ENCODE measurements at regions not wholly inside any gene's neighbourhood (a gene's known extent, or its start where the extent isn't known, plus 50 kb on each side); places are given as distances from the start of the nearest gene placed in this dataset.

DNA sequence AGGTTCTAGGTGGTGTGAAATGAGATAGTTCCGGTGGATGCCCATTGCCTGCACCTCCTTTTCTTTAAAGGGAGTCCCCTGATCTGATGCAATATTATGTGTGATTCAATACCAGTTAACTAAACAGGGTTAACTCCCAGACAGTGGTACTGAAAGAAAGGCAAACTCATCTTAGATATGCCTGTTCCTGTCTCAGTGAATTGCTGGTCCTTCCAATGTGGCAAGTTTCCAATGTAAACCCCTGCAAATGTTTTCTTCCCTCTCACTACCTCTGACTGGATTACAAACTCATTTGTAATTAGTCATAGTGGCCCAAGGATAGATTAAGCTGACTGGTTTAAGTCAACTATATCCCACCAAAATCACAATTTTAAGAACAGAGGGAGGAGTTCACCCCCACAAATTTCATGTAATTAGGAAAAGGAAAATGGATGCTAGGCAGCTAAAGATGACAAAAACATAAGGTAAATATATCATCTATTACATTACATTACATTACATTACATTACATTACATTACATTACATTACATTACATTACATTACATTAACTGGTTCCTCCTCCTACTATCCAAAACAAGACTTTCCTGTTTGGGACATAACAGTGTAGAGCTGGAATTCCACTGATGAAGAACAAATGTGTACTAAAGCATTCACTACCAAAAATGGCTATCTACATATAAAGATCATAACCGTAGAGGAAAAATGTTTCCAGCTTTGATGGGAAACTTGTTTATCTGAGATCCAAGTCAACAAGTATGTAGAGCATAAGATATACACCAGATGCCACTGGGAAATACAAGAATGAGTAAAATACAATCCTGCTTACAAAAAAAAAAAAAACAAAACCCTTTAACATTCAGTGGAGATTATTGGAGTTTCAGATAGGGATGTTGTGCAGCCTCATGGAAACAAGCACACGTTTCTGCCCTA lies 121.5 kb upstream of the SNX2 start:
- Histone ChIP-seq H3K4me3 (no peak overlapping the region), H3K27me3 (no peaks in the 10 kb centered on the region), H3K36me3 (no peaks in the 10 kb centered on the region), H3K4me1 (ENCODE audit: low read depth) (no peaks in the 10 kb centered on the region), H3K27ac (no peak overlapping the region), H3K9me3 (ENCODE audit: low read depth) (no peaks in the 10 kb centered on the region)
- TF ChIP-seq, protein P1, sequence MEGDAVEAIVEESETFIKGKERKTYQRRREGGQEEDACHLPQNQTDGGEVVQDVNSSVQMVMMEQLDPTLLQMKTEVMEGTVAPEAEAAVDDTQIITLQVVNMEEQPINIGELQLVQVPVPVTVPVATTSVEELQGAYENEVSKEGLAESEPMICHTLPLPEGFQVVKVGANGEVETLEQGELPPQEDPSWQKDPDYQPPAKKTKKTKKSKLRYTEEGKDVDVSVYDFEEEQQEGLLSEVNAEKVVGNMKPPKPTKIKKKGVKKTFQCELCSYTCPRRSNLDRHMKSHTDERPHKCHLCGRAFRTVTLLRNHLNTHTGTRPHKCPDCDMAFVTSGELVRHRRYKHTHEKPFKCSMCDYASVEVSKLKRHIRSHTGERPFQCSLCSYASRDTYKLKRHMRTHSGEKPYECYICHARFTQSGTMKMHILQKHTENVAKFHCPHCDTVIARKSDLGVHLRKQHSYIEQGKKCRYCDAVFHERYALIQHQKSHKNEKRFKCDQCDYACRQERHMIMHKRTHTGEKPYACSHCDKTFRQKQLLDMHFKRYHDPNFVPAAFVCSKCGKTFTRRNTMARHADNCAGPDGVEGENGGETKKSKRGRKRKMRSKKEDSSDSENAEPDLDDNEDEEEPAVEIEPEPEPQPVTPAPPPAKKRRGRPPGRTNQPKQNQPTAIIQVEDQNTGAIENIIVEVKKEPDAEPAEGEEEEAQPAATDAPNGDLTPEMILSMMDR (IDR thresholded peaks at IDR 0.05; ENCODE audit: low read depth, low read length), result no peak
- DNase-seq (ENCODE audit: low read depth in 1 of 2, low spot score in 1 of 2), result peak in 1 of 2 donors; percentile 64

DNA sequence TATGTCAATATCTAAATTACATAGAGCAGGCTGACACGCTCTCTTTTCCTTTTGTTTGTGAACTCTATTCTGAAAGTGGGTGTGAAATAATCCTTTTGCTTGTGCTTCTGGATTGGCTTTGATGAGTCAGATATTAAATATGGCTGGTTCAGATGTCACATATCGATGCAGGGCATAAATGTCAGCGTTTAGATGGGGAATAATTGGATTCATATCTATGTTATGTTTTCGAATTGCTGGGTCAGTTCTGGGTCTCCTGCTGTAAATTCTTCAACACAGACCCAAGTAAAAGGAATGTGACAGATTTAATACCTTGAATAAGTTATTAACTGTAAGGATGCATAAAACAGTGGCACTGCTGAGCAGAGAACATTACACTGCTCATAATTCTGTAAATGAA lies 118.7 kb upstream of the SNX2 start:
- H3K4me1 ChIP-seq (ENCODE audit: low read depth), result no peaks in the 10 kb centered on the region
- no peak overlapping the region for H3K27ac ChIP-seq
- H3K36me3 ChIP-seq, result no peaks in the 10 kb centered on the region
- H3K27me3 ChIP-seq, result no peaks in the 10 kb centered on the region
- DNase-seq (ENCODE audit: low read depth in 1 of 2, low spot score in 1 of 2), result no peak
- H3K9me3 ChIP-seq (ENCODE audit: low read depth), result no peaks in the 10 kb centered on the region
- TF ChIP-seq, protein P1 (IDR thresholded peaks at IDR 0.05; ENCODE audit: low read depth, low read length), result no peak
- H3K4me3 ChIP-seq, result no peak overlapping the region

DNA sequence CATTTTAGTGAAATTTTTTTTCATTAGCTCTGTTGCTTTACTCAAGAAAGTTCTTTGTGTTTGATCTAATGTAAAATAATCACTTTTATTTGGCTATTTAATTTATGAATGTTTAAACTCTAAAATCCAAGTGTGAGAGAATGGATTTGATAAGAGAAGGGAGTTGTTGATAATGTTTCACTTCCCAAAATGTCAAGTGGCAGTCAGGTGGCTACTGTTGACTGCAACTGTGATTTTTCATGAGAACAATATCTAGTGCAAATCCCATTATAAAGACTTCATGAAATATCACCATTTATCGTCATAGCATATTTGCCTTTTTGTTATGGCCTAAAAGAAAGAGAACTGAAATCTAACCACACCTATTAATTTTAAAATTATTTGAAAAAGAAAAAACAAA lies 118.3 kb upstream of the SNX2 start:
- Histone ChIP-seq H3K27me3 (no peaks in the 10 kb centered on the region), H3K9me3 (ENCODE audit: low read depth) (no peaks in the 10 kb centered on the region), H3K36me3 (no peaks in the 10 kb centered on the region), H3K27ac (no peak overlapping the region), H3K4me3 (no peak overlapping the region), H3K4me1 (ENCODE audit: low read depth) (no peaks in the 10 kb centered on the region)
- TF ChIP-seq, protein P1 (IDR thresholded peaks at IDR 0.05; ENCODE audit: low read depth, low read length), result no peak
- DNase-seq (ENCODE audit: low read depth in 1 of 2, low spot score in 1 of 2), result no peak

DNA sequence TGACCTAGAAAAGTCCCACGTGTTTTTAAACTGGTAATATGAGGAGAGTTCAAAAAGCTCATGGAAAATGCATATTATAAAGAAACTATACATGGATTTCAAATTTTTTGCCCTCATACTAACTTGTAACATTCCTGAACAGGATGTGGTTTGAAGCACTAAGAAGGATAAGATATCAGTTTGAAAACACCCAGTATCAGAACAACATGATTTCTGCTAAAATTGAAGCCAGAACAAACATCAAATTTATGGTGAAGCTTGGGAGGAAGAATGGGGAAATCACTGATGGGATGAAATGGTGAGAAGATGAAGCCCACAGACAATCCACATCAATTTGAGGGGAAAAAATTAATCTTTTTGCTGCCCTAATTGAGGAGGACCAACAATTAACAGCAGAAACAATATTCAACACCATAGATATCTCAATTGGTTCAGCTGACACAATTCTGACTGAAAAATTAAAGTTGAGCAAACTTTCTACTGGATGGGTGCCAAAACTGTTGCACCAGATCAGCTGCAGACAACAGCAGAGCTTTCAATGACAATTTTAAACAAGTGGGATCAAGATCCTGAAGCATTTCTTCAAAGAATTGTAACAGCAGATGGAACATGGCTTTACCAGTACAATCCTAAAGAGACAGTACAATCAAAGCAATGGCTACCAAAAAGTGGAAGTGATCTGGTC lies 113.2 kb upstream of the SNX2 start:
- DNase-seq (ENCODE audit: low read depth in 1 of 2, low spot score in 1 of 2), result peak in 1 of 2 donors; percentile 80
- no peak overlapping the region for H3K4me3 ChIP-seq
- TF ChIP-seq, protein P1 (IDR thresholded peaks at IDR 0.05; ENCODE audit: low read depth, low read length), result no peak
- H3K27ac ChIP-seq, result no peak overlapping the region
- no peaks in the 10 kb centered on the region for H3K27me3 ChIP-seq
- H3K9me3 ChIP-seq (ENCODE audit: low read depth), result no peaks in the 10 kb centered on the region
- no peaks in the 10 kb centered on the region for H3K4me1 ChIP-seq (ENCODE audit: low read depth)
- no peaks in the 10 kb centered on the region for H3K36me3 ChIP-seq

DNA sequence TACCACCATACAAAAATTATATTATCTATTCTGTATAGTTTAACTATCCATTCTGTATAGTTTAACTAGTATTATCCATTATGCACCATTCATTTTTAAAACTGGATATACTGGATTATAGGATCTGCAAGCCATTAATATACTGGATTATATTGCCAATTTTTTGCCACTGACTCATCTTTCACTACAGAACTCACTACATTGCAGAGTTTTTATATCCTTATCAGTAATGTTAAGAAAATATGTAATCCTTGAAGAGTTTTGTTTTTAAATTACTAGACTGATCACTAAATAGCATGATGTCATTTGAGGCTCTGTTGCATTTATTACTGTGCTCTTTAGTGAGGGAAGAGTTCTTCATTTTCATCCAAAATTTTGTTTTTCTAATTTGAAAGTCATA lies 109.8 kb upstream of the SNX2 start:
- H3K4me3 ChIP-seq, result no peak overlapping the region
- TF ChIP-seq, protein P1 (IDR thresholded peaks at IDR 0.05; ENCODE audit: low read depth, low read length), result no peak
- DNase-seq (ENCODE audit: low read depth in 1 of 2, low spot score in 1 of 2), result peak in 1 of 2 donors; percentile 40
- no peaks in the 10 kb centered on the region for H3K27me3 ChIP-seq
- H3K27ac ChIP-seq, result no peak overlapping the region
- H3K9me3 ChIP-seq (ENCODE audit: low read depth), result no peaks in the 10 kb centered on the region
- H3K4me1 ChIP-seq (ENCODE audit: low read depth), result no peaks in the 10 kb centered on the region
- no peaks in the 10 kb centered on the region for H3K36me3 ChIP-seq

All from cardiac muscle cell (in vitro differentiated cells and primary cell).